ENCODE measurements at regions not wholly inside any gene's neighbourhood (a gene's known extent, or its start where the extent isn't known, plus 50 kb on each side); places are given as distances from the start of the nearest gene placed in this dataset.
"Not testable (repeated sequence)": the region's sequence is repeated elsewhere in the genome, so short reads cannot be mapped to it uniquely, and the experiment has no call there.

DNA sequence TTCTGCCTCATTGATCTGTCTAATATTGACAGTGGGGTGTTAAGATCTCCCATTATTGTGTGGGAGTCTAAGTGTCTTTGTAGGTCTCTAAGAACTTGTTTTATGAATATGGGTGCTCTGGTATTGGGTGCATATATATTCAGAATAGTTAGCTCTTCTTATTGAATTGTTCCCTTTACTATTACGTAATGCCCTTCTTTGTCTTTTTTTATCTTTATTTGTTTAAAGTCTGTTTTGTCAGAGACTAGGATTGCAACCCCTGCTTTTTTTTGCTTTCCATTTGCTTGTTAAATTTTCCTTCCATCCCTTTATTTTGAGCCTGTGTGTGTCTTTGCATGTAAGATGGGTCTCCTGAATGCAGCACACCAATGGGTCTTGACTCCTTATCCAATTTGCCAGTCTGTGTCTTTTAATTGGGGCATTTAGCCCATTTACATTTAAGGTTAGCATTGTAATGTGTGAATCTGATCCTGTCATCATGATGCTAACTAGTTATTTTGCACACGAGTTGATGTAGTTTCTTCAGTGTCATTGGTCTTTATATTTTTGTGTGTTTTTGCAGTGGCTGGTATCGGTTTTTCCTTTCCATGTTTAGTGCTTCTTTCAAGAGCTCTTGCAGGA lies 1126.0 kb upstream of the TMEM132C start:
- TF ChIP-seq, protein P1, sequence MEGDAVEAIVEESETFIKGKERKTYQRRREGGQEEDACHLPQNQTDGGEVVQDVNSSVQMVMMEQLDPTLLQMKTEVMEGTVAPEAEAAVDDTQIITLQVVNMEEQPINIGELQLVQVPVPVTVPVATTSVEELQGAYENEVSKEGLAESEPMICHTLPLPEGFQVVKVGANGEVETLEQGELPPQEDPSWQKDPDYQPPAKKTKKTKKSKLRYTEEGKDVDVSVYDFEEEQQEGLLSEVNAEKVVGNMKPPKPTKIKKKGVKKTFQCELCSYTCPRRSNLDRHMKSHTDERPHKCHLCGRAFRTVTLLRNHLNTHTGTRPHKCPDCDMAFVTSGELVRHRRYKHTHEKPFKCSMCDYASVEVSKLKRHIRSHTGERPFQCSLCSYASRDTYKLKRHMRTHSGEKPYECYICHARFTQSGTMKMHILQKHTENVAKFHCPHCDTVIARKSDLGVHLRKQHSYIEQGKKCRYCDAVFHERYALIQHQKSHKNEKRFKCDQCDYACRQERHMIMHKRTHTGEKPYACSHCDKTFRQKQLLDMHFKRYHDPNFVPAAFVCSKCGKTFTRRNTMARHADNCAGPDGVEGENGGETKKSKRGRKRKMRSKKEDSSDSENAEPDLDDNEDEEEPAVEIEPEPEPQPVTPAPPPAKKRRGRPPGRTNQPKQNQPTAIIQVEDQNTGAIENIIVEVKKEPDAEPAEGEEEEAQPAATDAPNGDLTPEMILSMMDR (IDR thresholded peaks at IDR 0.05; ENCODE audit: extremely low read depth in 1 of 2, insufficient read depth in 1 of 2, low read depth in 1 of 2, low read length in 2 of 2): not testable (repeated sequence)
- not testable (repeated sequence) for TF ChIP-seq POLR2A (IDR thresholded peaks at IDR 0.05; ENCODE audit: low read depth, low read length); EZH2 (IDR thresholded peaks at IDR 0.05; ENCODE audit: borderline replicate concordance, low read depth, low read length, severe bottlenecking); MYC (IDR thresholded peaks at IDR 0.05; ENCODE audit: low read depth, low read length); POLR2AphosphoS5 (IDR thresholded peaks at IDR 0.05; ENCODE audit: insufficient read depth, low read depth, low read length); GATA2 (IDR thresholded peaks at IDR 0.05; ENCODE audit: insufficient read depth, insufficient read length, low read depth, low read length); JUN (IDR thresholded peaks at IDR 0.05; ENCODE audit: borderline replicate concordance, insufficient read depth, insufficient read length, low read depth); FOS (IDR thresholded peaks at IDR 0.05; ENCODE audit: borderline replicate concordance, insufficient read depth, low read length)
- TF ChIP-seq, protein P2, sequence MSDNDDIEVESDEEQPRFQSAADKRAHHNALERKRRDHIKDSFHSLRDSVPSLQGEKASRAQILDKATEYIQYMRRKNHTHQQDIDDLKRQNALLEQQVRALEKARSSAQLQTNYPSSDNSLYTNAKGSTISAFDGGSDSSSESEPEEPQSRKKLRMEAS (IDR thresholded peaks at IDR 0.05; ENCODE audit: insufficient read depth, insufficient read length): not testable (repeated sequence)

All from endothelial cell of umbilical vein (primary cell).